K562 (cell line): ENCODE measurements at regions not wholly inside any gene's neighbourhood (a gene's known extent, or its start where the extent isn't known, plus 50 kb on each side); places are given as distances from the start of the nearest gene placed in this dataset.

ENCODE experiments used
- ATAC-seq: fragments of 200-7000 bp; cut with Tn5 transposase; 3 replicates; pipeline ENCODE4 v1.9.1; 2020; ENCODE audit warnings: moderate library complexity
- BruUV-seq: library from RNA; stranded (reverse); fragments of 400-500 nt; replicated peaks from 2 replicates; lab custom pipeline; 2021; lab: Mats Ljungman, UMichigan
- CTCF ChIA-PET: fragments of 300-600 bp; formaldehyde crosslinking; extraction: SDS; loops from one replicate; lab custom pipeline; 2021; ENCODE audit warnings: low intra/inter-chr PET ratio; lab: Yijun Ruan, JAX
- POLR2A ChIA-PET: fragments of 300-600, 350-650 bp; sonication (Branson Sonifier 250); formaldehyde crosslinking; extraction: SDS; loops from one replicate; lab custom pipeline; 2021; ENCODE audit warnings: antibody characterized with exemption, inconsistent platforms; lab: Yijun Ruan, JAX
- DNase-seq, 4 experiments: peaks; one replicate each; pipeline versions ENCODE4 v3.0.0 to v3.0.0-alpha.2; 2011 to 2018; ENCODE audit warnings: low spot score in 3 of 4, mixed read lengths in 3 of 4; ENCODE audit errors: extremely low read depth in 1 of 4
- FAIRE-seq: peaks from 2 replicates; lab custom pipeline; 2011; peaks lifted over from hg19 to GRCh38; lab: Jason Lieb, UNC
- H2AFZ ChIP-seq: 2 replicates; pipeline ENCODE4 v1.6.0; 2011; ENCODE audit warnings: low read depth, low read length, control low read depth, inconsistent platforms
- H3K27ac ChIP-seq: fragments of 200-600 bp; 3 replicates; pipeline ENCODE4 v1.8.0; 2011; ENCODE audit warnings: low read depth, mild to moderate bottlenecking, control low read depth, inconsistent platforms, low read length, moderate library complexity, mixed read lengths; ENCODE audit errors: extremely low read depth
- H3K27me3 ChIP-seq, 2 experiments: fragments of 300-600 bp in 1 of 2; 2 replicates in 1 of 2; 3 replicates in 1 of 2; pipeline versions ENCODE4 v1.6.0 to v1.8.0; 2011; ENCODE audit warnings: inconsistent platforms in 2 of 2, low read length in 2 of 2, mild to moderate bottlenecking in 1 of 2, mixed read lengths in 1 of 2, moderate library complexity in 1 of 2; ENCODE audit not compliant: control insufficient read depth in 2 of 2, insufficient read depth in 2 of 2
- H3K36me3 ChIP-seq: fragments of 300-600 bp; 3 replicates; pipeline ENCODE4 v1.8.0; 2011; ENCODE audit warnings: mild to moderate bottlenecking, low read length, inconsistent platforms; ENCODE audit not compliant: control insufficient read depth, insufficient read depth
- H3K4me1 ChIP-seq, 2 experiments: fragments of 200-600 bp in 1 of 2; replicated peaks in 1 of 2; 2 replicates in 1 of 2; 3 replicates in 1 of 2; pipeline versions ENCODE4 v1.5.1 to v1.8.0; 2011; ENCODE audit warnings: inconsistent platforms in 2 of 2, low read length in 2 of 2, mild to moderate bottlenecking in 1 of 2, mixed read lengths in 1 of 2, moderate library complexity in 1 of 2; ENCODE audit not compliant: control insufficient read depth in 2 of 2, insufficient read depth in 2 of 2
- H3K4me2 ChIP-seq: 2 replicates; pipeline ENCODE4 v1.6.1; 2011; ENCODE audit warnings: low read length, control low read depth, inconsistent platforms, mixed read lengths; ENCODE audit not compliant: insufficient read depth
- H3K4me3 ChIP-seq: fragments of 200-600 bp; sonication (generic), shearing (Covaris generic); 2 replicates; pipeline ENCODE4 v1.5.1; 2016; ENCODE audit warnings: control low read depth, inconsistent platforms
- H3K79me2 ChIP-seq: fragments of 200-600 bp; 3 replicates; pipeline ENCODE4 v1.8.0; 2011; ENCODE audit warnings: low read length, inconsistent platforms; ENCODE audit not compliant: control insufficient read depth, insufficient read depth
- H3K9ac ChIP-seq, 2 experiments: 2 replicates each; pipeline versions ENCODE4 v1.6.0 to v1.6.1; 2011; ENCODE audit warnings: low read depth in 2 of 2, low read length in 2 of 2, control low read depth in 1 of 2, inconsistent platforms in 1 of 2, mild to moderate bottlenecking in 1 of 2, mixed read lengths in 1 of 2; ENCODE audit not compliant: insufficient read depth in 1 of 2
- H3K9me1 ChIP-seq: one replicate; pipeline ENCODE4 v1.6.0; 2011; ENCODE audit warnings: inconsistent platforms, mild to moderate bottlenecking, low read length, moderate library complexity; ENCODE audit not compliant: control insufficient read depth, insufficient read depth
- H3K9me3 ChIP-seq: replicated peaks from 2 replicates; pipeline ENCODE4 v1.5.1; 2011; ENCODE audit warnings: low read depth, low read length, inconsistent platforms; ENCODE audit not compliant: control insufficient read depth, insufficient read depth
- H4K20me1 ChIP-seq: replicated peaks from 2 replicates; pipeline ENCODE4 v1.6.1; 2011; ENCODE audit warnings: low read length, inconsistent platforms, mixed read lengths; ENCODE audit not compliant: control insufficient read depth, insufficient read depth
- CBFB ChIP-seq: sonication (generic); formaldehyde crosslinking; IDR thresholded peaks from 2 replicates; pipeline ENCODE4 v1.4.0; 2020; ENCODE audit warnings: mild to moderate bottlenecking, missing genetic modification reagents
- MAFG ChIP-seq: fragments of 450-650 bp; conservative IDR thresholded peaks from 2 replicates; pipeline ENCODE4 v1.6.1; 2016; ENCODE audit warnings: missing genetic modification characterization, missing compliant biosample characterization
- PRMT5 ChIP-seq: sonication (generic); formaldehyde crosslinking; IDR thresholded peaks from 2 replicates; pipeline ENCODE4 v1.5.0; 2020; ENCODE audit warnings: missing genetic modification reagents
- TCF15 ChIP-seq: fragments of 250-450 bp; sonication (Bioruptor Pico); IDR thresholded peaks from 2 replicates; pipeline ENCODE4 v1.8.0; 2022; ENCODE audit warnings: moderate library complexity, mild to moderate bottlenecking, inconsistent platforms
- TSC22D4 ChIP-seq: fragments of 450-650 bp; IDR thresholded peaks from 2 replicates; pipeline ENCODE4 v1.6.1; 2016; ENCODE audit warnings: missing genetic modification characterization, missing biosample characterization, control low read depth
- YY1 ChIP-seq, 3 experiments: IDR thresholded peaks; 2 replicates each; pipeline ENCODE4 v1.6.1; 2011; ENCODE audit warnings: low read length in 2 of 3, mild to moderate bottlenecking in 2 of 3, moderate library complexity in 2 of 3, borderline replicate concordance in 1 of 3, control low read depth in 1 of 3, low read depth in 1 of 3; ENCODE audit not compliant: insufficient read depth in 3 of 3, insufficient replicate concordance in 2 of 3, control insufficient read depth in 1 of 3, insufficient read length in 1 of 3; ENCODE audit errors: extremely low read depth in 1 of 3
- ZNF316 ChIP-seq: fragments of 450-650 bp; IDR thresholded peaks from 2 replicates; pipeline ENCODE4 v1.6.1; 2016
- ZNF766 ChIP-seq: fragments of 200-800 bp; sonication (Bioruptor generic); conservative IDR thresholded peaks from 2 replicates; pipeline ENCODE4 v1.6.1; 2016; ENCODE audit warnings: missing genetic modification characterization, missing compliant biosample characterization
- WGBS: fragments of 100-300 bp; shearing (Covaris generic); methylation state at CpG from one replicate; pipeline ENCODE4 v1.1.6; 2016; ENCODE audit warnings: low coverage, mixed read lengths; ENCODE audit not compliant: insufficient coverage; ENCODE audit errors: missing lambda C conversion rate; 5-methylcytosine and 5-hydroxymethylcytosine counted together
- in situ Hi-C: fragments of 300-500 bp; cut with MboI; formaldehyde crosslinking; loops from 4 replicates; pipeline ENCODE4 v1.15.0; 2018; ENCODE audit warnings: inconsistent platforms, mixed read lengths
- intact Hi-C: fragments of 100-400 bp; cut with micrococcal nuclease; formaldehyde crosslinking; loops from 2 replicates; pipeline ENCODE4 v1.14.2; 2022
- TF ChIP-seq, protein P1 (sequence below): sonication (generic); formaldehyde crosslinking; IDR thresholded peaks from 2 replicates; pipeline ENCODE4 v1.4.0; 2020; ENCODE audit warnings: mild to moderate bottlenecking, missing genetic modification reagents
- TF ChIP-seq, protein P2 (sequence below): IDR thresholded peaks from 2 replicates; pipeline ENCODE4 v1.6.1; 2014; ENCODE audit warnings: antibody characterized with exemption

GRCh38 chr5:167071981-167072610, 1219.3 kb upstream of the WWC1 start (continued):
- TF ChIP-seq, protein P1, sequence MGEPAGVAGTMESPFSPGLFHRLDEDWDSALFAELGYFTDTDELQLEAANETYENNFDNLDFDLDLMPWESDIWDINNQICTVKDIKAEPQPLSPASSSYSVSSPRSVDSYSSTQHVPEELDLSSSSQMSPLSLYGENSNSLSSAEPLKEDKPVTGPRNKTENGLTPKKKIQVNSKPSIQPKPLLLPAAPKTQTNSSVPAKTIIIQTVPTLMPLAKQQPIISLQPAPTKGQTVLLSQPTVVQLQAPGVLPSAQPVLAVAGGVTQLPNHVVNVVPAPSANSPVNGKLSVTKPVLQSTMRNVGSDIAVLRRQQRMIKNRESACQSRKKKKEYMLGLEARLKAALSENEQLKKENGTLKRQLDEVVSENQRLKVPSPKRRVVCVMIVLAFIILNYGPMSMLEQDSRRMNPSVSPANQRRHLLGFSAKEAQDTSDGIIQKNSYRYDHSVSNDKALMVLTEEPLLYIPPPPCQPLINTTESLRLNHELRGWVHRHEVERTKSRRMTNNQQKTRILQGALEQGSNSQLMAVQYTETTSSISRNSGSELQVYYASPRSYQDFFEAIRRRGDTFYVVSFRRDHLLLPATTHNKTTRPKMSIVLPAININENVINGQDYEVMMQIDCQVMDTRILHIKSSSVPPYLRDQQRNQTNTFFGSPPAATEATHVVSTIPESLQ (CRISPR knock-in tag) = no peak
- TF ChIP-seq MAFG (tag) (no peak), ZNF316 (no peak), TCF15 (CRISPR knock-in tag) (no peak), YY1 (IDR thresholded peaks at IDR 0.05; ENCODE audit: borderline replicate concordance in 1 of 3, control insufficient read depth in 1 of 3, extremely low read depth in 1 of 3, insufficient read depth in 3 of 3, insufficient read length in 1 of 3, insufficient replicate concordance in 2 of 3, low read depth in 1 of 3, low read length in 2 of 3) (no peak)

DNA sequence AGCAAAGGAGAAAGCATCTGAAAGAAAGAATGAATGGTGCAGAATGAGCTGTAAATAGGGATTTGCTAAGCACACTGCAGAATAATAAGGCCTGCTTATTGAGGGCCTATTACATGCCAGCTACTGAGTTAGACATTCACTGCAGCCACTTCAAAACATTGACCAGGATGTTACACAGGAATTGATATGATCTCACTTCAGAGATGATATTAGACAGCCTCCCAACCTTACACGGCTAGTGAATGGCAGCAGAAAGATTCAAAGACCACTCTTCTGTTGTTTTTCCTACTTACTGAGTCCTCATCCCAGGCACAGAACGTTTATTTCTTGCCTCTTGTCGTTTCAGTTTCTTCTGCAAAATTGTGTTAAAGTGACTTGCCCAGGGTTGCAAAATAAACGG, 1209.9 kb upstream of the WWC1 start:
- 0% methylated on average over 4 of the region's 4 CpGs for WGBS
- ATAC-seq = no peak
- CTCF ChIA-PET = no interaction called here
- intact Hi-C loops = no loop called here
- H3K27ac ChIP-seq = no peak overlapping the region
- no peaks in the 10 kb centered on the region for H3K4me1 ChIP-seq
- TF ChIP-seq ZNF766 (CRISPR knock-in tag) (no peak), CBFB (no peak), PRMT5 (CRISPR knock-in tag) (no peak), TSC22D4 (tag) (no peak)
- TF ChIP-seq, protein P2, sequence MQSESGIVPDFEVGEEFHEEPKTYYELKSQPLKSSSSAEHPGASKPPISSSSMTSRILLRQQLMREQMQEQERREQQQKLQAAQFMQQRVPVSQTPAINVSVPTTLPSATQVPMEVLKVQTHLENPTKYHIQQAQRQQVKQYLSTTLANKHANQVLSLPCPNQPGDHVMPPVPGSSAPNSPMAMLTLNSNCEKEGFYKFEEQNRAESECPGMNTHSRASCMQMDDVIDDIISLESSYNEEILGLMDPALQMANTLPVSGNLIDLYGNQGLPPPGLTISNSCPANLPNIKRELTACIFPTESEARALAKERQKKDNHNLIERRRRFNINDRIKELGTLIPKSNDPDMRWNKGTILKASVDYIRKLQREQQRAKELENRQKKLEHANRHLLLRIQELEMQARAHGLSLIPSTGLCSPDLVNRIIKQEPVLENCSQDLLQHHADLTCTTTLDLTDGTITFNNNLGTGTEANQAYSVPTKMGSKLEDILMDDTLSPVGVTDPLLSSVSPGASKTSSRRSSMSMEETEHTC = no peak
- no peaks in the 10 kb centered on the region for H4K20me1 ChIP-seq
- H3K79me2 ChIP-seq = no peaks in the 10 kb centered on the region
- no peaks in the 10 kb centered on the region for H3K27me3 ChIP-seq
- POLR2A ChIA-PET = no interaction called here
- FAIRE-seq = no peak
- in situ Hi-C loops = no loop called here
- H3K9ac ChIP-seq = no peak overlapping the region
- H3K9me3 ChIP-seq = no peaks in the 10 kb centered on the region
- H3K4me2 ChIP-seq = no peak overlapping the region
- DNase-seq = no peak
- no peaks in the 10 kb centered on the region for H3K36me3 ChIP-seq
- no peak overlapping the region for H3K4me3 ChIP-seq
- no TSS peak for BruUV-seq
- no peaks in the 10 kb centered on the region for H3K9me1 ChIP-seq
- H2AFZ ChIP-seq = no peak overlapping the region
